HEK293T (cell line): ENCODE measurements at regions not wholly inside any gene's neighbourhood (a gene's known extent, or its start where the extent isn't known, plus 50 kb on each side); places are given as distances from the start of the nearest gene placed in this dataset.

Experiments
- CTCF ChIA-PET: fragments of 350-600 bp; formaldehyde crosslinking; extraction: SDS; loops from one replicate; lab custom pipeline; 2021; ENCODE audit warnings: antibody characterized with exemption, inconsistent platforms; lab: Yijun Ruan, JAX
- POLR2A ChIA-PET: fragments of 350-600 bp; formaldehyde crosslinking; extraction: SDS; loops from one replicate; lab custom pipeline; 2020; ENCODE audit warnings: antibody characterized with exemption, inconsistent platforms; lab: Yijun Ruan, JAX
- DNase-seq: peaks from one replicate; pipeline ENCODE4 v3.0.0; 2012; ENCODE audit warnings: mixed read lengths; ENCODE audit errors: extremely low spot score
- ARNT ChIP-seq: fragments of 450-650 bp; IDR thresholded peaks from 2 replicates; pipeline ENCODE4 v1.6.1; 2017; ENCODE audit warnings: mild to moderate bottlenecking
- BHLHE40 ChIP-seq: fragments of 450-650 bp; IDR thresholded peaks from 2 replicates; pipeline ENCODE4 v1.6.1; 2016; ENCODE audit warnings: mild to moderate bottlenecking, moderate library complexity, borderline replicate concordance
- CTBP1 ChIP-seq: fragments of 450-650 bp; IDR thresholded peaks from 2 replicates; pipeline ENCODE4 v1.6.1; 2016; ENCODE audit warnings: borderline replicate concordance
- ELF4 ChIP-seq: fragments of 450-650 bp; IDR thresholded peaks from 2 replicates; pipeline ENCODE4 v1.6.1; 2017; ENCODE audit warnings: antibody characterized with exemption
- FOXA1 ChIP-seq: fragments of 450-650 bp; IDR thresholded peaks from 2 replicates; pipeline ENCODE4 v1.6.1; 2016; ENCODE audit warnings: mild to moderate bottlenecking
- FOXK2 ChIP-seq: fragments of 450-650 bp; IDR thresholded peaks from 2 replicates; pipeline ENCODE4 v1.6.1; 2016; ENCODE audit warnings: mild to moderate bottlenecking
- FOXM1 ChIP-seq: fragments of 450-650 bp; IDR thresholded peaks from 2 replicates; pipeline ENCODE4 v1.6.1; 2017; ENCODE audit warnings: mild to moderate bottlenecking, borderline replicate concordance
- HDGF ChIP-seq: fragments of 450-650 bp; IDR thresholded peaks from 2 replicates; pipeline ENCODE4 v1.6.1; 2017; ENCODE audit warnings: antibody characterized with exemption, borderline replicate concordance
- L3MBTL2 ChIP-seq: fragments of 450-650 bp; conservative IDR thresholded peaks from 2 replicates; pipeline ENCODE4 v1.6.1; 2016; ENCODE audit warnings: mild to moderate bottlenecking
- LEF1 ChIP-seq: fragments of 450-650 bp; IDR thresholded peaks from 2 replicates; pipeline ENCODE4 v1.6.1; 2017; ENCODE audit warnings: mild to moderate bottlenecking, borderline replicate concordance
- NFRKB ChIP-seq: fragments of 450-650 bp; IDR thresholded peaks from 2 replicates; pipeline ENCODE4 v1.6.1; 2016; ENCODE audit warnings: mild to moderate bottlenecking, moderate library complexity
- SP1 ChIP-seq: fragments of 450-650 bp; IDR thresholded peaks from 2 replicates; pipeline ENCODE4 v1.6.1; 2017
- SUZ12 ChIP-seq: fragments of 450-650 bp; IDR thresholded peaks from 2 replicates; pipeline ENCODE4 v1.6.1; 2016; ENCODE audit warnings: mild to moderate bottlenecking
- TARDBP ChIP-seq: fragments of 450-650 bp; IDR thresholded peaks from 2 replicates; pipeline ENCODE4 v1.6.1; 2016
- ZNF384 ChIP-seq: fragments of 450-650 bp; IDR thresholded peaks from 2 replicates; pipeline ENCODE4 v1.6.1; 2016
- TF ChIP-seq, protein P1 (sequence below): fragments of 450-650 bp; IDR thresholded peaks from 2 replicates; pipeline ENCODE4 v1.6.1; 2016

DNA sequence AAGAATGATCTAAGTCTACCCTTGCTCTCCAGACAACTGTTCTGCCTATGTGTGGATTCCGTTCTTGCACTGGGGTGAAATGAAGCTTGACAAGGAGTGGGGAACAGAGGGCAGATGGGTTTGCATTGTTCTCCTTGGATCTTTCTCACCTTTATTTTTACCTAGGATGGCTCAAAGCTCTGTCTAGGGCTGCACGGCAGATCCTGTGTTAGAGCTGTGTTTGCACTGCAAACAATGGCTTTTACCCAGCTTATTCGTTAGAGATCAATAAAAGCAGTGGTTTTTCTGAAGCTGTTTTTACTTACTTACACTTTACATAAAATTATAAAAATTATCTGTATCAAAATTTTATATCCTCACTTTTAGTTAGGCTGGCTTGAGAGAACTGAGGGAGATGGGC lies 105.1 kb downstream of the LRIG3 start:
- TF ChIP-seq FOXA1 = no peak
- no peak for TF ChIP-seq ZNF384
- TF ChIP-seq ARNT = no peak
- no peak for TF ChIP-seq FOXK2
- no peak for TF ChIP-seq BHLHE40
- DNase-seq = no peak
- POLR2A ChIA-PET = no interaction called here
- CTCF ChIA-PET = interaction anchor here (0.7 kb wide), 1 partner anchor 10 kb away, joined by 3 read pairs; no protein-coding TSS in a partner anchor

- TF ChIP-seq SP1 (no peak), BHLHE40 (no peak), ZNF384 (no peak), TARDBP (no peak), FOXK2 (no peak), SUZ12 (no peak)
- TF ChIP-seq, protein P1, sequence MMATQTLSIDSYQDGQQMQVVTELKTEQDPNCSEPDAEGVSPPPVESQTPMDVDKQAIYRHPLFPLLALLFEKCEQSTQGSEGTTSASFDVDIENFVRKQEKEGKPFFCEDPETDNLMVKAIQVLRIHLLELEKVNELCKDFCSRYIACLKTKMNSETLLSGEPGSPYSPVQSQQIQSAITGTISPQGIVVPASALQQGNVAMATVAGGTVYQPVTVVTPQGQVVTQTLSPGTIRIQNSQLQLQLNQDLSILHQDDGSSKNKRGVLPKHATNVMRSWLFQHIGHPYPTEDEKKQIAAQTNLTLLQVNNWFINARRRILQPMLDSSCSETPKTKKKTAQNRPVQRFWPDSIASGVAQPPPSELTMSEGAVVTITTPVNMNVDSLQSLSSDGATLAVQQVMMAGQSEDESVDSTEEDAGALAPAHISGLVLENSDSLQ = no peak
- DNase-seq = no peak
- POLR2A ChIA-PET = no interaction called here
- CTCF ChIA-PET = no interaction called here
These were observed 101.8 kb downstream of the LRIG3 start for GRCh38 chr12:58818546-58818945.

GRCh38 chr12:58819345-58819744 lies 101.0 kb downstream of the LRIG3 start:
- POLR2A ChIA-PET = no interaction called here
- TF ChIP-seq HDGF = no peak
- TF ChIP-seq BHLHE40 = no peak
- no peak for TF ChIP-seq SUZ12
- no peak for TF ChIP-seq ZNF384
- TF ChIP-seq CTBP1 = no peak
- no peak for TF ChIP-seq TARDBP
- no peak for TF ChIP-seq L3MBTL2
- no peak for TF ChIP-seq LEF1
- TF ChIP-seq ELF4 = no peak
- no peak for TF ChIP-seq FOXM1
- TF ChIP-seq ARNT = no peak
- TF ChIP-seq SP1 = no peak
- CTCF ChIA-PET = no interaction called here
- DNase-seq = no peak

- ChIA-PET CTCF (no interaction called here), POLR2A (no interaction called here)
- TF ChIP-seq TARDBP (no peak), SUZ12 (no peak), FOXA1 (no peak), FOXK2 (no peak), ZNF384 (no peak), LEF1 (no peak), BHLHE40 (no peak), L3MBTL2 (no peak), HDGF (no peak), ELF4 (no peak), ARNT (no peak), NFRKB (no peak), FOXM1 (no peak)
- TF ChIP-seq, protein P1 = no peak
- DNase-seq = no peak
These were observed 100.3 kb downstream of the LRIG3 start for GRCh38 chr12:58819985-58820384.
